ENCODE measurements at regions not wholly inside any gene's neighbourhood (a gene's known extent, or its start where the extent isn't known, plus 50 kb on each side); places are given as distances from the start of the nearest gene placed in this dataset.
"Not testable (repeated sequence)": the region's sequence is repeated elsewhere in the genome, so short reads cannot be mapped to it uniquely, and the experiment has no call there.

DNA sequence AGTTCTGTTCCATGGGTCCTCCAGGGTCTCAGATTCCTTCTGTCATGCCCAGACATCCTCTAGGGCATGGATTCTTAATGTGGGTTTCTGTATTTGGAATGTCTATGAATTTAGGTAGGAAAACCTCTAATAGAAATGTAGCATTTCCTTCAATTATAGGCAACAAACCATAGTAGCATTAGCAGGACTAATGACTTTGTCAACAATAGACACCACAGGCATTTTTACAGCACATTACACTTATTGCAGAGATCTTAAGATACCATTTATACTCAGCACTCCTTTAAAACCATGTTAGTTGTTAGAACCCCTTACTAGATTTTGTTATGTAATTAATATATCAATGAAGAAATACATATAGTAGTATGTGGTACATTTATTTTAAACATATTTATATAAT lies 77.8 kb upstream of the TBC1D5 start:
- Histone ChIP-seq H3K4ac (ENCODE audit: low read depth, low read length) (no peak overlapping the region), H3K23ac (ENCODE audit: insufficient read length, low read depth, low read length) (no peak overlapping the region), H2BK5ac (ENCODE audit: insufficient read length, low read length) (no peak overlapping the region), H3K23me2 (ENCODE audit: insufficient read length, low read depth, low read length, poor library complexity, severe bottlenecking) (no peaks in the 10 kb centered on the region), H2BK120ac (ENCODE audit: low read depth, low read length, poor library complexity, severe bottlenecking) (no peak overlapping the region), H3K27me3 (ENCODE audit: insufficient read depth, low read length) (no peaks in the 10 kb centered on the region), H2AK5ac (ENCODE audit: insufficient read length, low read length) (no peak overlapping the region), H2BK15ac (ENCODE audit: low read depth, low read length) (no peak overlapping the region), H3K27ac (ENCODE audit: insufficient read length, low read depth, low read length) (no peak overlapping the region), H4K20me1 (ENCODE audit: control insufficient read depth, insufficient read depth, insufficient read length) (no peaks in the 10 kb centered on the region), H3K9ac (ENCODE audit: extremely low read depth, insufficient read length, low read length) (no peak overlapping the region), H4K8ac (replicated peaks; ENCODE audit: insufficient read length, low read depth, low read length) (no peak overlapping the region), H3K56ac (ENCODE audit: insufficient read length, low read depth, low read length) (no peak overlapping the region), H4K5ac (ENCODE audit: insufficient read length, low read depth, low read length) (no peak overlapping the region), H3K79me2 (ENCODE audit: insufficient read depth, low read length) (no peaks in the 10 kb centered on the region), H2AFZ (ENCODE audit: low read length) (no peak overlapping the region), H3K14ac (ENCODE audit: insufficient read depth, low read length) (no peak overlapping the region), H3K4me1 (ENCODE audit: insufficient read depth, low read length) (no peaks in the 10 kb centered on the region), H2BK20ac (ENCODE audit: low read depth, low read length, poor library complexity, severe bottlenecking) (no peak overlapping the region), H3K4me2 (ENCODE audit: insufficient read depth, insufficient read length, low read length) (no peak overlapping the region), H3T11ph (ENCODE audit: low read length) (no peak overlapping the region), H4K91ac (ENCODE audit: insufficient read length, low read depth, low read length) (no peak overlapping the region), H3K79me1 (ENCODE audit: insufficient read depth, low read depth, low read length, poor library complexity, severe bottlenecking) (no peaks in the 10 kb centered on the region), H3K18ac (ENCODE audit: insufficient read length, low read depth, low read length) (no peak overlapping the region), H3K9me3 (ENCODE audit: control insufficient read depth, low read depth, low read length) (no peaks in the 10 kb centered on the region), H2BK12ac (ENCODE audit: insufficient read length, low read depth, low read length) (no peak overlapping the region)
- peaks cover 0 to 2% of the 10 kb centered on the region in 2 experiments; a peak in 2 of 5 replicates for H3K9me3 Mint-ChIP-seq
- no peak overlapping the region for H3K27ac Mint-ChIP-seq
- peaks cover 0 to 2% (median 0%) of the 10 kb centered on the region in 3 experiments; a peak in 2 of 7 replicates for H3K36me3 Mint-ChIP-seq (ENCODE audit: insufficient read depth in 1 of 3, low read depth in 3 of 3)
- TF ChIP-seq, protein P1, sequence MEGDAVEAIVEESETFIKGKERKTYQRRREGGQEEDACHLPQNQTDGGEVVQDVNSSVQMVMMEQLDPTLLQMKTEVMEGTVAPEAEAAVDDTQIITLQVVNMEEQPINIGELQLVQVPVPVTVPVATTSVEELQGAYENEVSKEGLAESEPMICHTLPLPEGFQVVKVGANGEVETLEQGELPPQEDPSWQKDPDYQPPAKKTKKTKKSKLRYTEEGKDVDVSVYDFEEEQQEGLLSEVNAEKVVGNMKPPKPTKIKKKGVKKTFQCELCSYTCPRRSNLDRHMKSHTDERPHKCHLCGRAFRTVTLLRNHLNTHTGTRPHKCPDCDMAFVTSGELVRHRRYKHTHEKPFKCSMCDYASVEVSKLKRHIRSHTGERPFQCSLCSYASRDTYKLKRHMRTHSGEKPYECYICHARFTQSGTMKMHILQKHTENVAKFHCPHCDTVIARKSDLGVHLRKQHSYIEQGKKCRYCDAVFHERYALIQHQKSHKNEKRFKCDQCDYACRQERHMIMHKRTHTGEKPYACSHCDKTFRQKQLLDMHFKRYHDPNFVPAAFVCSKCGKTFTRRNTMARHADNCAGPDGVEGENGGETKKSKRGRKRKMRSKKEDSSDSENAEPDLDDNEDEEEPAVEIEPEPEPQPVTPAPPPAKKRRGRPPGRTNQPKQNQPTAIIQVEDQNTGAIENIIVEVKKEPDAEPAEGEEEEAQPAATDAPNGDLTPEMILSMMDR (conservative IDR thresholded peaks at IDR 0.05), result no peak
- no peaks in the 10 kb centered on the region for H3K4me1 Mint-ChIP-seq
- DNase-seq, result no peak
- no peaks in the 10 kb centered on the region for H3K27me3 Mint-ChIP-seq (ENCODE audit: low read depth)
- H3K4me3 Mint-ChIP-seq, result no peak overlapping the region

- H4K91ac ChIP-seq (ENCODE audit: insufficient read length, low read depth, low read length); H3K4me3 Mint-ChIP-seq; H2AK5ac ChIP-seq (ENCODE audit: insufficient read length, low read length); H3K79me2 ChIP-seq (ENCODE audit: insufficient read depth, low read length); H3K56ac ChIP-seq (ENCODE audit: insufficient read length, low read depth, low read length); H4K8ac ChIP-seq (replicated peaks; ENCODE audit: insufficient read length, low read depth, low read length); H3T11ph ChIP-seq (ENCODE audit: low read length); H2AFZ ChIP-seq (ENCODE audit: low read length); H3K4me1 Mint-ChIP-seq; H3K4me1 ChIP-seq (ENCODE audit: insufficient read depth, low read length); H3K23me2 ChIP-seq (ENCODE audit: insufficient read length, low read depth, low read length, poor library complexity, severe bottlenecking); H2BK5ac ChIP-seq (ENCODE audit: insufficient read length, low read length); H3K18ac ChIP-seq (ENCODE audit: insufficient read length, low read depth, low read length); H2BK15ac ChIP-seq (ENCODE audit: low read depth, low read length); H3K9me3 ChIP-seq (ENCODE audit: control insufficient read depth, low read depth, low read length); H3K79me1 ChIP-seq (ENCODE audit: insufficient read depth, low read depth, low read length, poor library complexity, severe bottlenecking); DNase-seq; H3K23ac ChIP-seq (ENCODE audit: insufficient read length, low read depth, low read length); H4K5ac ChIP-seq (ENCODE audit: insufficient read length, low read depth, low read length); H3K9ac ChIP-seq (ENCODE audit: extremely low read depth, insufficient read length, low read length); H3K4me2 ChIP-seq (ENCODE audit: insufficient read depth, insufficient read length, low read length); H3K27ac Mint-ChIP-seq; H3K27me3 Mint-ChIP-seq (ENCODE audit: low read depth); H2BK20ac ChIP-seq (ENCODE audit: low read depth, low read length, poor library complexity, severe bottlenecking); H4K20me1 ChIP-seq (ENCODE audit: control insufficient read depth, insufficient read depth, insufficient read length); H3K4ac ChIP-seq (ENCODE audit: low read depth, low read length); H3K9me3 Mint-ChIP-seq; H2BK12ac ChIP-seq (ENCODE audit: insufficient read length, low read depth, low read length); H3K14ac ChIP-seq (ENCODE audit: insufficient read depth, low read length); H3K36me3 Mint-ChIP-seq (ENCODE audit: insufficient read depth in 1 of 3, low read depth in 3 of 3); H3K27me3 ChIP-seq (ENCODE audit: insufficient read depth, low read length); H3K27ac ChIP-seq (ENCODE audit: insufficient read length, low read depth, low read length); H2BK120ac ChIP-seq (ENCODE audit: low read depth, low read length, poor library complexity, severe bottlenecking): not testable (repeated sequence)
- WGBS (ENCODE audit: extremely low coverage, insufficient read length, low lambda C conversion rate), result no CpG with 5 or more reads among the region's 20 CpGs
These were observed 75.5 kb upstream of the TBC1D5 start for GRCh38 chr3:17817973-17818372.
